ENCODE measurements at regions not wholly inside any gene's neighbourhood (a gene's known extent, or its start where the extent isn't known, plus 50 kb on each side); places are given as distances from the start of the nearest gene placed in this dataset.

- TF ChIP-seq POLR2AphosphoS5 (IDR thresholded peaks at IDR 0.05; ENCODE audit: low read depth, low read length) (no peak), REST (IDR thresholded peaks at IDR 0.05; ENCODE audit: insufficient read depth in 1 of 2, low read depth in 2 of 2, low read length in 2 of 2) (no peak), FOXP2 (optimal IDR thresholded peaks at IDR 0.05; ENCODE audit: borderline replicate concordance, extremely low read depth, extremely low read length, insufficient read depth) (no peak), TAF1 (IDR thresholded peaks at IDR 0.05; ENCODE audit: borderline replicate concordance, insufficient read depth, low read length) (no peak)
Measured at GRCh38 chr15:31467361-31467760, 140.7 kb downstream of the KLF13 start.

Measured in PFSK-1 (cell line).